Left colon (tissue), 2 donors: ENCODE measurements at regions not wholly inside any gene's neighbourhood (a gene's known extent, or its start where the extent isn't known, plus 50 kb on each side); places are given as distances from the start of the nearest gene placed in this dataset.
"Not testable (repeated sequence)": the region's sequence is repeated elsewhere in the genome, so short reads cannot be mapped to it uniquely, and the experiment has no call there.

Experiments
- ATAC-seq: fragments of 200-7000 bp; cut with Tn5 transposase; one replicate; pipeline ENCODE4 v1.9.1; 2020; ENCODE audit warnings: mild to moderate bottlenecking, moderate library complexity
- DNase-seq, 2 donors: peaks; one replicate each; pipeline ENCODE4 v3.0.0-alpha.2; 2020
- intact Hi-C, 2 donors: fragments of 100-400 bp; cut with DNase I in 1 of 2; cut with micrococcal nuclease in 1 of 2; formaldehyde crosslinking; loops; one replicate each; pipeline versions ENCODE4 v1.11.2 to v1.14.0; 2022; cut with DNase I, micrococcal nuclease
- donor health status: DM: no; HTN: no; CAD: no.
- donor health status: DM: yes; HTN: yes; CAD: no.

GRCh38 chr17:31600144-31600543 lies 208.7 kb downstream of the RAB11FIP4 start:
- intact Hi-C loops, ATAC-seq: not testable (repeated sequence)

GRCh38 chr17:31598921-31599571 lies 207.6 kb downstream of the RAB11FIP4 start:
- intact Hi-C loops = no loop called here
- no peak for ATAC-seq
- DNase-seq = no peak

More at GRCh38 chr17:31600144-31600543, 208.7 kb downstream of the RAB11FIP4 start:
- not testable (repeated sequence) for DNase-seq

- ATAC-seq = no peak
- DNase-seq = no peak
- intact Hi-C loops = no loop called here
Observed at GRCh38 chr17:31598399-31598782, 206.9 kb downstream of the RAB11FIP4 start.

- intact Hi-C loops = no loop called here
- no peak for DNase-seq
- no peak for ATAC-seq
Observed at GRCh38 chr17:31597646-31598398, 206.3 kb downstream of the RAB11FIP4 start.

- intact Hi-C loops = no loop called here
- peak; percentile 39 for ATAC-seq
- DNase-seq = peak; percentile 40 to 64
Observed at GRCh38 chr17:31596382-31597323, 205.2 kb downstream of the RAB11FIP4 start.

- DNase-seq (no peak), ATAC-seq (no peak)
- intact Hi-C loops = no loop called here
Observed at GRCh38 chr17:31595666-31596381, 204.3 kb downstream of the RAB11FIP4 start.

- intact Hi-C loops = no loop called here
- DNase-seq = no peak
- no peak for ATAC-seq
Observed at GRCh38 chr17:31595076-31595475, 203.6 kb downstream of the RAB11FIP4 start.

GRCh38 chr17:31594416-31594815 lies 202.9 kb downstream of the RAB11FIP4 start:
- intact Hi-C loops = no loop called here
- no peak for ATAC-seq
- DNase-seq = no peak

GRCh38 chr17:31593806-31594205 lies 202.3 kb downstream of the RAB11FIP4 start:
- ATAC-seq = no peak
- no peak for DNase-seq
- intact Hi-C loops = no loop called here

- ATAC-seq (no peak), DNase-seq (no peak)
- intact Hi-C loops = no loop called here
Observed at GRCh38 chr17:31591924-31592323, 200.4 kb downstream of the RAB11FIP4 start.

GRCh38 chr17:31588512-31588911 lies 197.0 kb downstream of the RAB11FIP4 start:
- intact Hi-C loops = no loop called here
- ATAC-seq (no peak), DNase-seq (no peak)

- DNase-seq (no peak), ATAC-seq (no peak)
- intact Hi-C loops = no loop called here
Observed at GRCh38 chr17:31588034-31588433, 196.6 kb downstream of the RAB11FIP4 start.
